GM18502 (cell line): ENCODE measurements at regions not wholly inside any gene's neighbourhood (a gene's known extent, or its start where the extent isn't known, plus 50 kb on each side); places are given as distances from the start of the nearest gene placed in this dataset.

ENCODE experiments used
- ATAC-seq: cut with Tn5 transposase; IDR thresholded peaks from one replicate; pipeline ENCODE4 v1.9.1; 2021; ENCODE audit warnings: mild to moderate bottlenecking; ENCODE audit not compliant: unreplicated experiment, poor library complexity

DNA sequence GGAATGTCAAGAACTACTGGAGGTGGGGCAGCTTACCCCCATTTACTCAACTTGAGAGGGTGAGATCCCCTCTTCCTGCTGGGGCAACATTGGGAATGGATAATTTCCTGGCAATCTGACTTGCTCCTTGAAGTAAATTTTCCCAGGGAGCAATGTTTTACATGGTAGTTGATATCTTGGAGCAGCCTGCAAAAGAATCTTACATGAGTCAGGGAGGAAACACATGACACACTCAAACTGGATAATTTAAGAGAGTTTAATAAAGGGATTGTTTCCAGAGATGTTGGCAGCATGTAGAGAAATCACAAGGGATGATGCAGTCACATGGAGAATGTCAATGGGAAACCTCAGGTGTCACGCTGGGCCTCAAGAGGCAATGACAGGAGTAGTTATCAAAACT, 212.5 kb downstream of the GAS1 start:
- no peak for ATAC-seq

DNA sequence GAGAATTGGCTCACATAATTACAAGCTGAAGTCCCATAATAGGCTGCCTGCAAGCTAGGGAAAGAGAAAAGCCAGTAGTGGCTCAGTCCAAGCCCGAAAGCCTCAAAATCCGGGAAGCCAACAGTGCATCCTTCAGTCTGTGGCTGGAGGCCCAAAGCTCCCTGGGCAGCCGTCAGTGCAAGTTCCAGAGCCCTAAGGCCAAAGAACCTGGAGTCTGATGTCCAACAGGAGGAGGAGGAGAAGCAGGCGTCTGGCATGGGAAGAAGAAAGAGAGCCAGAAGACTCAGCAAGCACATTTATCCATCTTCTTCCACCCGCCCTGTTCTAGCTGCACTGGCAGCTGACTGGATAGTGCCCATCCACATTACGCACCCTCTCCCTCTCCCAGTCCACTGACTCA, 213.4 kb downstream of the GAS1 start:
- no peak for ATAC-seq

DNA sequence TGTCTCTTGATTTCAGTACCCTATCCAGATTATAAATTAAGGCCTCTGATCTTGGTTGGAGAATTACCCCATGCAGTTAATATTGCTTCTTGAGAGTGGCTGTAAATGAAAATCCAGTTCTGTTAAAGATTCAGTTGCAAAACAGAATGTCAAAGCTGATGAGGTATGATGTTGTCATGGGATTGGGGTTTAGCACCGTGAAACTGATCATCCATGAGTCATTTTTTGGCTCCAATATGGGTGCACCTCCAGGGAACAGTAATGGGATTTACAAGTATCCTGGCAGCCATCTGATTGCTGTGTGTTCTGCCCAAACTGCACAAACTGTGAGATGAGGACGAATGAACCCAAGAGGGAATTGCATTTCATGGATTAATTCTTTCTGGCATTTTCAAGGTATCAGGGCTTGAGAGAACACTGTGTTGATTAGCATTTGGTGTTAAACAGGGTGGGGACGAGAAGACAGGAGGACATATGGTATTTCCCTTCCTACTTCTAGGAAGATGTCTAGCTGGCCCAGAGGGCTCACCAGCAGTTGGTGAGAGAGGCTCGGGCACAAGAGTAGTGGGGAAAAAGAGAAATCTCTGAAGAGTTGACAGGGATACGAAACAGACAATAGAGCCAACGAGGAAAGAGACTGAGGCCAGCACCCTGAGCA, 214.7 kb downstream of the GAS1 start:
- ATAC-seq: no peak

DNA sequence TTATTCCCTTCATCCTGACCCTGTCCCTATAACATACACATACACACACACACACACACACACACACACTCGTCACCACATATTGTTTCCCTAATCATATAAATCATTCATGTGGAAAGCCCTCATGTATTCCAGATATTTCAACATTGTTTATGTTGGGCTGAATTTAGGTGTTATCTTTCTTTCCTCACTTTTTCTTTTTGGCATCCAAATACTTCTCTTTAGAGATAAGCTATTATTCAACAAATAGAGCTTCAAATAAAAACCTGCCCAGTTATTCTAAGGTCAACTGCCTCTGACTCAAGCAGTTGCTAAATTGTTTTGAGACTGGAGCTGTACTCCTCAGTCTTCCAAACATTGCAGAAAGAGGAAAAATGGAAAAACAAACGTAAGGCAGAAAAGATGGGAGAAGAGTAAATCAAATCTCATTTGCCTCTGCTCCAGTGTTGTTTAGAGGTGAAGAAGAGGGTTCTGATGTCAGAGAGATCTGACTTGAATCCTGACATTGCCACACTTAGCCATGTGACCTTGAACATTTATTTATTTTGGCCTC, 215.7 kb downstream of the GAS1 start:
- ATAC-seq: no peak

DNA sequence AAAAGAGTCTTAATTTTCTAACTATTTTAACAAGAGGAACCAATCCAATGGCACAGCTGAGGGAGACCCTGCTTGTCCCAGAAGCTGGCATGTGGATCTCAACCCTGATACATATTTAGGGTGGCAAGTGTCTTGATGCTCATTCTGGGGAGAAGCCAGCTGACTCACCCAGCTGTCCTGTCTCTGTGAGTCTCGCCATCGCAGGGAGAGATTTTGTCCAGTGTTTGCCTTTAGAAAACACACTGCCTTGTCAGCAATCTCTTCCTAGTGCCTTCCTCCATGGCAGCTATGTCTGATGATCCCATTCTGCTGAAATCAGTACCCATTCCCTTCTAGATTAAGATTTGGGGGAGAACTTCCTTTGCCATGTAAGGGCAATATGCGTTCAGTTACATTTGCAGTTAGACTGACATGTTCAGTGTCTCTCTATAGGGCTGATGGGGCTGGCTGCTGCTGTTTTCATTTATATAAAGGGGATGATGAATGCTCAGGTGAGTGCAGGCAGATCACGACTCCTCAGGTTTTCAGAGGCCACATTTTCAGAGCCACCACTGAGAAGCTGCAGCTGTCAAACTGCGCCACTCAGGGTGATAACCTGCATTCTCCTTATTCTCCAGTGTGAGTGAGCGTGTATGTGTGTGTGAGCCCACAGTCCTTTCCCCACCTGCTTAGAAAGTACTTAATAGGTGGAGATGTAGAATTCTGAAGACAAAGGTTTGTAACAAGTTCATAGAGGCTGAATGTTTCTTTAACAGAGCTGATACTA, 217.0 kb downstream of the GAS1 start:
- ATAC-seq: no peak

DNA sequence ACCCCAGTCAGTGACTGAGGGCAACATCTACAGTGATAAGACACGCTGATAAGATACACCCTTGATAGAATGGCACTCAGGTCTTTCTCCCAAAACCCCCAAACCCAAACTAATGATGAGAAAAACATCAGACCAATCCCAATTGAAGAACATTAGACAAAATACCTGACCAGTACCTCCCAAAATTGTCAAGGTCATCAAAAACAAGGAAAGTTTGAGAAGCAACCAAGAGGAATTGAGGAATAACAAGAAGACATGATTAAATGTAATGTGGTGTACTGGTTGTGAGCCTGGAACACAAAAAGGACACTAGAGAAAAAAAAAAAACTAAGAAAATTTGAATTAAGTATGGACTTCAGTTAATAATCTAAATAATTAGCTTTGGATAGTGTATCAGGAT, 222.8 kb downstream of the GAS1 start:
- no peak for ATAC-seq

DNA sequence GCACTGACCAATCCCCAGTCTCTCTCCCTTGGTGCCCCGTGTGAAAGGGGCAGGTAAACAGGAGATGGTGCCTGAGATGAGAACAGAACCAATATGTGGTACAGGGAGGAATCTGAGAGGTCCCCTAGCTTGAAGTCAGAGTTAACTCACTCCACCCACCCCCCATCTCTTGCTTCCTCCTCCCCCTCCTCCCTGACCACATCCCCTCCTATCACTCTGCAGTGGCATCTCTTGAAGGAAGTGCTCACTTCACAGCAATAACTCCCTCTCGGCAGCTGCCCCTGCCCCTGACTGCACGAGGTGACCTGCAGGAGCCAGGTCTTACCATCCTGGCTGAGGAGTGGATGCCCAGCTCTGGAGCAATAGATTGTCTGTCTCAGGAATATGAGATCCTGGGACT, 224.0 kb downstream of the GAS1 start:
- ATAC-seq: no peak

DNA sequence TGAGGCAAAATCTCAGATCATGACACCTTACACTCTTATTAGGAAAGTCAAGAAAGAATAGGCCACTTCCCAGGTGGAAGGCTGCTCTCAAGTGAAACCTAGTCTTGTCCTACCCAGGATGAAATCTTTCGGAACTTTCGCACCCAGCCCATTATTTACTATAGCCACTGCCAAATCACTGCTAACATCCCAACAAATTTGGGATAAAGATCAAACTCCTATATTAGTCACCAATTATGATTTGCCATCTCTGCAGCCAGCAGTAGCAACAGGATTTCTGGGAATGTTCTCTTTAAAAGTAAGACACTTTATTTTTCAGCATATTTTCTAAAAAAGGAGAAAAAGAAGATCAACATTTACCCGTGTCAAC, 224.6 kb downstream of the GAS1 start:
- no peak for ATAC-seq

DNA sequence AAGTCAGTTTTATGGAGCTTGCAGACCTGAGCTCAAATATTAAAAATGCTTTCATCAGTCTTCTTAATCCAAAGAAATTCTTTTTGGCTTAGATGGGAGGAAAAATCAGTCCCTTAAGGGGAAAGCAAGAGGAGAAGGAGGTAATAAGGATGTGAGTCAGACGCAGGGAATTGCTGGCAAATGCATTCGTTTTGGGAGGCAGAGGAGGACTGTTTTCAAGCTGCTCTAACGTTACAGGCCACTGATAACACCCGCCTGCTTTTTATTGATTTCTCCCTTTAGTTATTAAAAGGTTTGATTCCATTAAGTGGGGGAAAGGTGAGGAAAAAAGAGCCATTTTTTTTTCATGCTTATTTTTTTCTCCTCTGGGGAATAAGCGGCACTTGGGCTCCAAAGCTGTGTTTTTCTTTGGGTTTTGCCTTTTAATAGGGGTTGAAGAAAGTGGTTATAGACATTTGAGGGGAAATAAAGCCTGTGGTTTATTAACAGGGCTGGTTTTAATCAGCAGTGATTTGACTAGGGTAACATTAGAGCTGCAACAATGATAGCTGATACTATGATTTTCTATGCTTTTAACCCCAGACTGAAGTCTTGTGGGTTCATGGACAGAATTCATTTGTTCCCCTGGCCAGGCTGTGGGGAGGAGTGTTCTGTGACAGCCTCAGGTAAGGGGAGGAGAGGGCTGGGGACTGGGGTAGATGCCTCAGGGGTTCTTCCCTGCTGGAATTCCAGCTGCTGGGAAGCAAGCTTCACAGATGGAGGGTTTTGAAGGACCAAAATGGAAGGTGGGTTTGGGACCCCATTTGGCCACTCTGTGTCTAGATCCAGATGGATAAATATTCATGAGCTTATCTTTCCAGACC, 225.2 kb downstream of the GAS1 start:
- ATAC-seq: no peak

DNA sequence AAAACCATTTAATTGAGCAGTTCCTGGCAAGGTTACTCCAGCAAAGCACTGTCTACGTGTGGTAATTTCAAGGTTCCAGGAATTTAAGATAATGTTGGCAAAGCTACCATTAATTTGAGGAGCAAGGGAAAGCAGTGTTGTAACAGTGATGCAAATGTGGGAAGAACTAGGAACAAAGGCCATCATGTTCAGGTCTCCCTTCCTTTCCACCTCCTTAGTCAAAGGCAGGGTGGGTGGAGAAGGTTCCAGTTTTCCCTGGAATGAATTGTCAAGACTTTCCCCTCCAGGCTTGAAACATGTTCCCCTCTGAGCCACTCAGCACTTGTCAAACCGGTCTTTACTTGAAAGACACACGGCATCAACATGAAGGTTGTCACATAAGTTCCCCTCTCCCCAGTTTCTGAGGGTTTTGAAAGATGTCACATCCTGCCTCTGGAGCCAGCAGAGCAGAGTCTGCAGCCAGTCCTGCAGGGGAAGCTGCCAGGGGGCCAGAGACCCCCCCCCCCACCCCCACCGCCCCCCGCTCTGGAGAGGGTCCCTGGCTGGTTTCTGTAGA, 226.0 kb downstream of the GAS1 start:
- ATAC-seq: no peak

DNA sequence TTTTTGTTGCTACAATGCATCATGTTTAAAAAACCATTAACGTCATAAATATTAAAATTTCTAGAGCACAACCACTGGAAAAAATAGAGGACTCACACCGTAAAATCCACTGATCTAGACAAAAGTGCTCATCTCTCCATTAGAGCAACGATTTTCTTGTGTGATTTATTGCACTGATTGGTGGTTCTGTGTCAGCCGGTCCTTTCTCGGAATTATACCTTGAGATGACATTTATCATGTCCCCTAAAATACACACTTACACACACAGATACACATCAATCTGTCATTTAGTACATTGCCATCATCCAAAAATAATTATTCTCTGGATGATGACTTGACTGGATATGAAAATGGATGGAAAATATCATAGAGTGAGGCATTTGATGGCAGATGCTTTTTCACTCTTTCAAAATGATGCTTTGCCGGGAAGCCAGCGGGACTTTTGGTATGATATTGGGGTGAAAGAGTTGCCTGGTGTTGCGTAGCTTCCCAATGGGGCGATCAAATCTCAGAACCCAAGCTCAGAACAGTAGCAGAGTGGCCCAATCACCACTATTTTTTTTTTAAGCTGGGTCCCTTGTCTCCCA, 226.6 kb downstream of the GAS1 start:
- no peak for ATAC-seq

DNA sequence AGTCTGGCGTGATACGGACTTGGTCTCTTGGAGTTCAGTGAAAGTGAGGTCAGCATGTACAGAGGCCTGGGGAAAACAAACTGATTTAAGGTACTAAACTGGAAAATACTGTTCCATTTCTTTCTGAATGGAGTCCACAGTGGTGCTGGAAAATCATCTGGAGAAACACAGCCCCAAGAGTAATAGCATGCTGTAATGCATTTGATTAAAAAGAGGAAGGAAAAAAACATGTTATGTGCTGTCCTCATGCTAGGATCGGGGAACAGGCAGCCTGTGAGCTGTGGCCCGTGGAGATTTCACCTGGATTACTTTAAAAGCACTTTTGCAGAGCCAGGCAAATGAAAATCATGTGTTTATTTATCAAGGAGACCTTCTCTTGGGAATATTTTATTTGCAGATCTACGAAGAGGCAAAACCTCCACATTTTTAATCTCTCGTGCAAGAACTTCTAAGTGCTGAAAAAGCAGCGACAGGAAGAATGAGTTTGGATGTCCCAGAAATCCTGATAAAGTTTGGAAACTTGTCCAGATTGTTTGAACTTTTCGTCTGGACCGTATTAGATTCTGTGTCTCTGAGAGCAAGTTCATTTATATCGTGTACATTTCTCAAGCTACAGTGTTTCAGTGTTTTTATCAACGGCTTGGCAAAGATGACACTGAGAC, 228.8 kb downstream of the GAS1 start:
- ATAC-seq: no peak

DNA sequence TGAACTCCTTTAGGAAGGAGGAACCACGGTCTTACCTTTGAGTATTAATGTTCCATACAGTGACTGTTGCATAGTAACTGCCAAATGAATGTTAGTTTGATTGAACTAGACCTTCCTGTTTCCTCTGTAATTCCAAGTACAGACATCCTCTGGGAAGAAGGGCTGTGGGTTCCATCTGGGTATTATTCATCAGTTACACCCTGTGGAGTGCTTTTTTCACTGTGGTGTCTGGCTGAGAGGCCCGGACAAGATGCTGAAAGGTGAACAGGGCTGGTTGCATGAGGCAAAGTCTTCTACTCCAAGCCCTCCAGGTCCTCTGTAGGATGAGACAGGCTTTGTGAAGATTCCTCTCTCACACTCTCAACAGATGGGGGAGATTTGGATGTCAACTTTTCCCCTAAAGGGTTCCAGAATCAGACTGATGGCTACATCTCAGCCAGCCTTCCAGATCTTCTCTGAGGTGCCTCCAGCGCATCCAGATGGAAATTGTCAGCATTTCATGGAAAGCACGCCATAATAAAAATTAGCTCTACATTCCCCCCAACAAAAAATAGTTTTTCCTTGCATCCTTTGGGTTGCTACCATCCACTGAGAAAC, 230.9 kb downstream of the GAS1 start:
- no peak for ATAC-seq

DNA sequence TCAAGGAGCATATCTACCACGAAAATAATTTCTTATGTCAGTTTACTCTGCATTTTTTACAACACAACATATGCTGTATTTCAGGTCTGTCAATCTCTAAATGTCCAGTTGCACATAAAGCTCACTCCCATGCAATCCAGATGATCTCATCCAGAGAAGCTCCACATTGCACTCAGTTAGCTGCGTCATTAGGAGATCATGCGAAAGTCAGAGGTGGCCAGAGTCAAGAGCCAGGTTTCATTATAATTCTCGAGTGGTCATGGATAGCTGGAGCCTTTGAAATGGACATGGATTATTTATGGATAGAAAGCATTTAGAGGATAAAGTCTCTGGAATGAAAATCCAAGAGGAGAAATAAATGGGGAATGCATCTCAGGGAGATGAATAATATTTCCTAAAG, 232.3 kb downstream of the GAS1 start:
- ATAC-seq: no peak

DNA sequence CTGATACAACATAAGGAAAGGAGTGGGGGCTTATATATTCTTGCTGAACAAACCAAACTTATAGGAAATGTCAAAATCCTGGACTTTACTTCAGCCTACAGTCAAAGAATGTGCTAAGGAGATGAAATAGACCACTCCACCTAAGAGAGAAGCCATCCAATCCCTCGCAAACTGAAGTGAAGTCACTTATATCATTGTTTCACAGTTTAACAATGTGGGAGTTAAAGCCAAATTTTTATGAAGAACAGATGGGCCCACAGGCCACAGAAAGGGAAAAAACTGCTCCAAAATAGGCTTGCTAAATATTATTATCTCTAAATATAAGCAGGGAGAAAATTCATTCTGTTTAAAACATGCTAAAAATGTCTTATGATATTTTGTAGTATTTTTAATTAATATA, 233.3 kb downstream of the GAS1 start:
- no peak for ATAC-seq

DNA sequence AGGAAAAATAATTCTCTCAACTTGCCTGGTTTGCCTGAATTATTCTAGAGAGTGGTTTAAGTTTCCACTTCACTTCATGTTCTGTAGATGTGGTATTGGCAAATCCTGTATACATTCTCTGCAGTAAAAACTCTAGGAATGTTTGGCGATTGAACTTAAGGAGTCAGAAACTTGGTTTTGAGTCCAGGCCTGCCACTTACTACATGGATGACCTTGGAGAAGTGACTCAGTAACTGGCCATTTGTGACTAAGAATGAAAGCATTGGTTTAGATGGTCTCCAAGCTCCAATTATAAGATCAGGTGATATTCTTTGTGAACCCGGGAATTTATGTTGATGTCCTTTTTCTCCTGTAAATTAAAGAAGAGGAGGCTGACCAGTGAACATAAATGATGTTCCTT, 233.8 kb downstream of the GAS1 start:
- no peak for ATAC-seq

DNA sequence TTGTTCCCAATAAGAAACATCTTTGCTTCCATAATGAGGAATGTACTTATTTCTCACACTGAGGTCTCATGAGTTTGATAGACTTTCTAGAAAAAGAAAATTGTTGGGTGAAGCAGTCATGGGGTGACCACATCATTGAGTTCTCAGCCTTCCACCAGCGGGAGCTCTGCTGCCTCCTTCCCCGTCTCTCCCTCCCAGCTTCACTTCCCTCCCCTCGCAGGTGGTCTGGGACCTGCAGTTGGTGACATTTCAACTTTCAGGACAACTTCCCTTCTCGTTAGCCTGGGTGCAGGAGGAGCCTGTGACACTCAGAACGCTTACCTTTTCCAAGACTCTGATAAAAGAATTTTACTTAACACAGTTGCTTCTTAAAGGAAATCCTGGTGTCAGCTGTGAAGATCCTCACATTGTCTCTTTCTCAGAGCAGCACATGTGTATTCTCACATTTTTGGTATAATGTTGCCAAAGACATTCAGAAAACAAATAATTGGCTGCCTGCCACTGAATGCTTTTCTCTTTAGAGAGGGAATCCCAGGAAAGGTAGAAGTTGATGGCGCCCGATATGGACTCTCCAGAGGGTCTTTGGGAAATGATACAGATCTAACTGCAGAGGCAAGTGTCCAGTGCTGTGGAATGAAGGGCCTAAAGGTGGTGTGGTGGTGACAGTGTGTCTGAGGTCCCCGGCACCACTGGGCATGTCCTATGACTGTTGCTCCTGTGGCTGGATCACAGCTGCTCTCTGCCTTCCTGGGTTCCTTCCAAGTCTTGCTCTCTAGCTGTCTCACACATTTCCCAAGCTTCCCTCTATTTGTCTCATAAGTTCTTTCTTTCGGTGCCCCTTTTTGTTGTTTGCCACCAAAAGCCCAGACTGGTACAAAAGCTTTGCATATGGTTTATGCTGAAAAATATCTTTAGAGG, 238.1 kb downstream of the GAS1 start:
- no peak for ATAC-seq

DNA sequence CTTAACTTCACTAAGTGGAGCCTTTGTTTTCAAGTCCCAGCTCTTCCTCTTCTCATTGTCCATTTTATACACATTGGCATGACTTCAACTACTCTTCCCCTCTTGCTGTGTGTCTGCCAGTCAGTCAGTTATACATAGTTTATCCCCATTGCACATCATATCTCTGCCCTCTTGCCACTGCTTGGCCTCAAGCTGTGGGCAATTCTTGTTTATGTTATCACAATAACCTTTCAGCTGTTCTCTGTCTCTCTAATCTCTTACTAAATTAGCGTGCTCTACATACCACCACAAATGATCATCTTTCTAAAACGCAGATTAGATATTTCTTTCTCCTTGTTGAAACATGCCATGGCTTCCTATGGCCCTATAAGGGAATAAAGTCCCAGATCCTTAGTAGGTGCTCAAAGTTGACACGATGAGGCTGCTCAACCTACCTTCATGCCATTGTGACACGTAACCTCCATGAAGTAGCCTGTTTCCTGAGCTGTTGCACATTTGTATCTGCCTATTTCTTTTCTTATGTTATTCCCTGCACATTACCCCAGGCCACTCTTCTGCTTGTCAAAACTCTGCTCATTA, 239.3 kb downstream of the GAS1 start:
- ATAC-seq: no peak
